ENCODE measurements at regions not wholly inside any gene's neighbourhood (a gene's known extent, or its start where the extent isn't known, plus 50 kb on each side); places are given as distances from the start of the nearest gene placed in this dataset.
"Not testable (repeated sequence)": the region's sequence is repeated elsewhere in the genome, so short reads cannot be mapped to it uniquely, and the experiment has no call there.

DNA sequence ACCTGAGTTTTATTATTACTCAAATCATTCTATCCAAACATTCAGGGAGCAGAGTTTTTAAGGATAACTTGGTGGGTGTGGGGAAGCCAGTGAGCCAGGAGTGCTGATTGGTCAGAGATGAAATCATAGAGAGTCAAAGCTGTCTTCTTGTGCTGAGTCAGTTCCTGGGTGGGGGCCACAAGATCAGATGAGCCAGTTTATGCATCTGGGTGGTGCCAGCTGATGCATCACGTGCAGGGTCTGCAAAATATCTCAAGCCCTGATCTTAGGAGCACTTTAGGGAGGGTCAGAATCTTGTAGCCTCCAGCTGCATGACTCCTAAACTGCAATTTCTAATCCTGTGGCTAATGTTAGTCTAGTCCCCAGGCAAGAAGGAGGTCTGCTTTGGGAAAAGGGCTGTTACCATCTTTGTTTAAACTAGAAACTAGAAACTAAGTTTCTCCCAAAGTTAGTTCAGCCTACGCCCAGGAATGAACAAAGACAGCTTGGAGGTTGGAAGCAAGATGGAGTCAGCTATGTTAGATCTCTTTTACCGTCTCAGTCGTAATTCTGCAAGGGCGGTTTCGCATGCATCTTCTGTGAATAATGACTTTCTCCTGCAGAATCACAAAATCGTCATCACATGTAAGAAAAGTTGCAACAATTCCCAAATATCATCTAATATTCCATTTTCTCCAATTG is 97.5 kb downstream of the ZNF664 start:
- FAIRE-seq; DNase-seq (ENCODE audit: low spot score in 2 of 2): not testable (repeated sequence)

- DNase-seq (ENCODE audit: low spot score in 2 of 2) (no peak), FAIRE-seq (no peak)
Observed at GRCh38 chr12:124071075-124071443, 98.0 kb downstream of the ZNF664 start.

DNA sequence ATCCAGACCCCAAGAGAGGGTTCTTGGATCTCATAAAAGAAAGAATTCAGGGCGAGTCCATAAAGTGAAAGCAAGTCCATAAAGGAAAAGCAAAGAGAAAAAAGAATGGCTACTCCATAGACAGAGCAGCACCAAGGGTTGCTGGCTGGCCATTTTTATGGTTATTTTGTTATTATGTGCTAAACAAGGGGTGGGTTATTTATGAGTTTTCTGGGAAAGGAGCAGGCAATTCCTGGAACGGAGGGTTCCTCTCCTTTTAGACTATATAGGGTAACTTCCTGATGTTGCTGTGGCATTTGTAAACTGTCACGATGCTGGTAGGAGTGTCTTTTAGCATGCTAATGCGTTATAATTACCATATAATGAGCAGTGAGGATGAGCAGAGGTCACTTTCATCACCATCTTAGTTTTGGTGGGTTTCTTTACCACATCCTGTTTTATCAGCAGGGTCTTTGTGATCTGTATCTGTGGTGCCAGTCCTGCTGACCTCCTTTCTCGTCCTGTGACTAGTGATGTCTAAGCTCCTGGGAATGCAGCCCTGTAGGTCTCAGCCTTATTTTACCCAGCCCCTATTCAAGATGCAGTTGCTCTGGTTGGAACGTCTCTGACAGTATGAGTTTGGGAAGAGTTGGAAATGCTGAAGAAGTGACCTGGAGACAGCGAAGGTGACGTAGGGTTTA is 100.5 kb downstream of the ZNF664 start:
- no peak for FAIRE-seq
- DNase-seq (ENCODE audit: low spot score in 2 of 2), result no peak

GRCh38 chr12:124075841-124076240 is 102.8 kb downstream of the ZNF664 start:
- DNase-seq (ENCODE audit: low spot score in 2 of 2) (no peak), FAIRE-seq (no peak)

GRCh38 chr12:124077701-124078100 is 104.7 kb downstream of the ZNF664 start:
- FAIRE-seq, result no peak
- DNase-seq (ENCODE audit: low spot score in 2 of 2), result no peak

DNA sequence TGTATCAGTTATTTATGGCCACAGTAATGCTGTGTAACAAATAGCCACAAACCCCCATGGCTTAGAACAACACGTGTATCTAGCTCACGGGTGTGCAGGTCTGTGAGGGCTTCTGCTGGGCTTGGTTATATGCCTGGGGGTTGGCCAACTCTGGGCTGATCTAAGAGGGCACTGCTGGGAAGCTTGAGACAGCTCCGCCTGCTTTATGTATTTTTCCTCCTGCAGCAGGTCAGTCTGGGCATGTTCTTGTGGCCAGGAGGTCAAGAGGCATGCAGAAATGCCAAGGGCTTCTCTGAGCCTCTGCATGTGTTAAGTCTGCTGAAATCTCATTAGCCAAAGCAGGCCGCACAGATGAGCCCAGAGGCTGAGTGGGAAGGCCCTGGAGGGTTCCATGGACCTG is 105.8 kb downstream of the ZNF664 start:
- FAIRE-seq (no peak), DNase-seq (ENCODE audit: low spot score in 2 of 2) (no peak)

GRCh38 chr12:124080649-124081048 is 107.6 kb downstream of the ZNF664 start:
- DNase-seq (ENCODE audit: low spot score in 2 of 2) (no peak), FAIRE-seq (no peak)

DNA sequence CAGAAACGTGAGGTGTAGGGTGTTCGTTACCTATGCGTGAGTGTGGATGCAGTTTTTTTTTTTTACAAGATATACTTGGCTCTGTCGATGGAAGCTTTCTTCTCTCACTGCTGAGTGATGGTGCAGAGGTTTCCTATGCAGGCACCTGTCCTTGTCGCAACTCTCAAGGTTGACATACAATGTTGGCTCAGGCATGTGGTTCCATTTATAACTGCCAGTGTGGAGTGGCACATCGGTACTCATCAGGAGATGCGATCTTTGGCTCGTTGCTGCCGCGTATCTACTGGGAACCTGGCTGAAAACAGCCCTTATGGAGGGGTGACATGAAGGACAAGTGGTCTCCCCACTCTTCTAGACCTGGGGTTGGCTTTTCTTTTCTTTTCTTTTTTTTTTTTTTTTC is 109.0 kb downstream of the ZNF664 start:
- no peak for DNase-seq (ENCODE audit: low spot score in 2 of 2)
- FAIRE-seq, result no peak

DNA sequence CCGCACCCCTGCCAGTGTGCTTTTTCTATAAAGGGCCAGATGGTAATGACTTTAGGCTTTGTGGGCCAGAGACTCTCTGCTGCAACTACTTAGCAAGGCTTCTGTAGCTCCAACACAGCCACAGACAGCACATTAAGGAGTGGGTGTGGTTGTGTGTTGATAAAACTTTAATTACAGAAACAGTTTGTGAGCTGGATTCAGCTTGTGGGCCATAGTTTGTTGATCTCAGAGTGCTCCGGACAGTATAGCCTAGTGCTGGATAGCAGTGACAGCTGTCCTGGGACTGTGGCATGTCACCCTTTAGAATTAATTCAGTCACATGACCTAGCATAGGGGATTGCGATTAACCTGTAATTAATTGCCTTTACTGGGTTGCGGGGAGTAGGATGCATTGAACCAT is 109.7 kb downstream of the ZNF664 start:
- FAIRE-seq, result no peak
- no peak for DNase-seq (ENCODE audit: low spot score in 2 of 2)

DNA sequence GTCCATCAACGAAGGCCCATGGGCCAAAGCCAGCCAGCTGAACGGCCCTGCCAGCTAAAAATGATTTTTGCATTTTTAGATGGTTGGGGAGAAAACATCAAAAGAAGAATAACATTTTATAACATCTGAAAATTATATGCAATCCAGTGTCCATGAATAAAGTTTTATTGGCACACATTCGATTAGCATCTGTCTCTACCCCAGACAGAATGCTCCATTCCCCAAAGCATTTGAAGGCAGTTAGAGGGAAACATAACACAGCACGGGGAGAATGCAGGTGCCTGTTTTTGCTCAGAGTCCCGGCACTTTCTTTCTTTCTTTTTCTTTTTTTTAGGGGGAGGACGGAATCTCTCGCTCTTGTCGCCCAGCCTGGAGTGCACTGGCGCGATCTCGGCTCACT is 110.7 kb downstream of the ZNF664 start:
- no peak for DNase-seq (ENCODE audit: low spot score in 2 of 2)
- FAIRE-seq, result no peak

DNA sequence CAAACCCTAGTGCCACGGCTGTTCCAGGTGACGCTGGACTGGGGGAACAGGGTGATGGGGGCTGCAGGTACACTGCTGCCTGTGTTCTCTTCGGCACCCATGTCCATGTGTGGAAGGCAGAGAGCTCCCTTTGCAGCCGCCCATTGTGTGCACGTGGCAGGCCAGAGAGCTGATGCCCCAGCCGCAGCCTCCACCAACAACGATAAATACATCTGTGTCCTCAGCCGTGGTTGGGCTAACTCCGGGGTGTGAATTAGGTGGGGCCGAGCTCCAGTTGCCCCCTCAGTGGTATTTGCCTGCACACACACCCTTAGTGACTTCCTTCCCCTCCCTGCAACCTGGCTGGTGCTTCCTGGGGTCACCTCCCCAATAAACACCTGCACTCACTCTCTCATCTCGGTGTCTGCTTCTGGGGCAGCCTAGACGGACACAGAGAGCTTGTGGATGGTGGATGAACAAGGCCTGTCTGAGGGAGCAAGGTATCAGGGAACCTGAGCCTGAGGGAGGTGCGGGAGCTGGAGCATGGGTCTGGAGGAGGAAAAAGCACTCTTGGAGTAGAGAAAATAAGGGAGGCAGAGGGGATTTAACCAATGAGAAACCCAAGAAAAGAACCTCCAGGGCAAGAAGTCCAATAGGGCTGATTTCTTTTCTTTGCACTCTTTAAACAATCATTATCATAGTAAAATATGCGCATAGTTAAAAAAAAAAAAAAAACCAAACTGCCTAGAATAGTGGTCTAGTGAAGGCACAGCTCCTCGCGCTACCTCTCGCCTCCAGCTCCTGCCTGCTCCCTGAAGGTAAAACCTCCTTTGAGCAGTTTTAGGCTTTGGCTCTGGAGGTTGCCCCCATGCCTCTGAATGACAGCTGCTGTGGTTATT is 112.6 kb downstream of the ZNF664 start:
- FAIRE-seq (no peak), DNase-seq (ENCODE audit: low spot score in 2 of 2) (no peak)

DNA sequence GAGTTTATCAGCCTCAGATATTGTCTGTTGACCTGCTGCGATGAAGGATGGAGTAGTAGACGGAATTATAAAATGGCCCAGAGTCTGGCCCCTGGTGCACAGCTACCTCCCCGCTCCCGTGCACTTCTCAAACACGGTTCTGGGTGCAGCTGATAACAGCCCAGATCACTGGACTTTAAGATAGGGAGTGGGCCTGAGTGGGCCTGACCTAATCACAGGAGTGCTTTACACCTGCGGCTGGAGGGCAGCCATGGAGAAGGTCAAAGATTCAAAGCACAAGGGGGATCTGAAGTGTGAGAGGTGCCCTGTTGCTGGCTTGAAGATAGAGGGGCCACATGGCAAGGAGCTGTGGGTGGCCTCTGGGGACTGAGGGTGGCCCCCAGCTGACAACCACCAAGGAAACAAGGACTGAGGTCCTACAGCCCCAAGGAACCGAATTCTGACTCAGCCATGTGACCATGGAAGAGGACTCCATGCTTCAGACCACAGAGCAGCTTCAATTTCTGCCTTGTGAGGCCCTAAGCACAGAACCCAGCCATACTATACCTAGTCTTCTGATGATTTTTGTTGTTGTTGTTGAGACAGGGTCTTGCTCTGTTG is 113.4 kb downstream of the ZNF664 start:
- FAIRE-seq, result no peak
- DNase-seq (ENCODE audit: low spot score in 2 of 2), result no peak

GRCh38 chr12:124087266-124088051 is 114.4 kb downstream of the ZNF664 start:
- DNase-seq (ENCODE audit: low spot score in 2 of 2), result no peak
- no peak for FAIRE-seq

DNA sequence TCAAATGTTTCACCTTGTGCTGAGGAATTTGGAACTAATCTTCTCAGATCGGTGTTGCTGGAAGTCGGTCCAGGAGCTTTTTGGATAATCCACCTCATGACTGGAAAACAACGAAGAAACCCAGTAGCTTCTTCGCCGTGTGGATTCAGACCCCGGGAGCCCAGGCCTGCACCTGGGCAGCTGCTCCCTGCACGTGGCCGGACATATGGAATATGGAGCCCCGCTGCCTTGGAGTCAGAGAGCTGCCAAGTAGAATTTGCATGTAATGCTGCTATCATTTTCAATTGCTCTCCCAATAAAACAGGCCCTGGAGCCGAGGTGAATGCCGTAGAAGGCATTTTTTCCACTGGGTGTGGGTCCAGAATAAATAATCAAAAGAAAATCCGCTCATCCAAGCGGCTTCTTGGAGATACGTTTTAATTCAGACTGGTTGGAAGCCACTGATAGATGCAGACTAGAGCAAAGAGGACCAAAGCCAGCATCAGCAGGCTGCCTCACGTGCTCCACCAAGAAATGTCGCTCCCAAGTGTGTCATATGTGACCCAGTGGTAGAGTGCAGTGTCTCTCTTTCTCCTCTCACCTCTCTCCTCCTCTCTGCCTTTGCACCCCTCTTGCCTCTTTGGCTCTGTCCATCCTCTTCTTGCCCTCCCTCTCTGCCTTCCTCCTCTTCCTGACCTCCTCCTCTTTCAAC is 115.3 kb downstream of the ZNF664 start:
- DNase-seq (ENCODE audit: low spot score in 2 of 2), result no peak
- FAIRE-seq, result no peak

GRCh38 chr12:124089181-124089914 is 116.3 kb downstream of the ZNF664 start:
- DNase-seq (ENCODE audit: low spot score in 2 of 2); FAIRE-seq: not testable (repeated sequence)

DNA sequence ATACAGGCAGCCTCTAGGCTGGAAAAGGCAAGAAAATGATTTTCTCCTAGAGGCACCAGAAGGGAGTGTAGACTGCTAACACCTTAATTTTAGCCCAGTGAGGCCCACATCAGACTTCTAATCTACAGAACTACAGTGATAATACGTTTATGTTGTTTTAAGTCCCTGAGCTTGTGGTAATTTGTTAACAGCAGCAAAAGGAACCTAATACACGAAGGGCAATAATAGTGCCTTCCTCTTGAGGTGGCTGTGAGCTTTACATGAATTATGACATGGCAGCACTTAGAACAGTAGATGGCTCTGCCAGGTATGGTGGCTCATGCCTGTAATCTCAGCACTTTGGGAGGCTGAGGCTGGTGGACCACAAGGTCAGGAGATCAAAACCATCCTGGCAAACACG is 118.8 kb downstream of the ZNF664 start:
- FAIRE-seq (no peak), DNase-seq (ENCODE audit: low spot score in 2 of 2) (no peak)

GRCh38 chr12:124092532-124092931 is 119.5 kb downstream of the ZNF664 start:
- FAIRE-seq; DNase-seq (ENCODE audit: low spot score in 2 of 2): not testable (repeated sequence)

GRCh38 chr12:124093297-124093696 is 120.3 kb downstream of the ZNF664 start:
- DNase-seq (ENCODE audit: low spot score in 2 of 2) (no peak), FAIRE-seq (no peak)

DNA sequence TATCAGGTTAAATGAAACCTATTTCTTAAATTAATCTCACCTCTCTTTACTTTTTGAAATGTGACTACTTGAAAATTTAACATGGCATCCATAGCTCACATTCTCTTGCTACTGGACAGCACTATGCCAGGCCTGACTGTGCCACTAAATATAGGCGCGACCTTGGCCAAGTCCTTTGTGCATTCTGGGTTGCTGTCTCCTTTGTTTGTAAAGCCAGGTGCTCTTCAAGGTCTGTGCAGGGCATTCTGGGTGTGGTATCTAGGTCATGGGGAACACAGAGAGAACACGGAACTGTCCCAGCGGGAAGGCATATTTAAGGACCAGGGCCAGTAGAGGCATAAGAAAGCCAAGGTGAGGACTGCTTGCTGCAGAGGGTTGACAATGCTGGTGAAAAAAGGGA is 121.2 kb downstream of the ZNF664 start:
- no peak for FAIRE-seq

More for the DNA sequence above, 121.2 kb downstream of the ZNF664 start:
- no peak for DNase-seq (ENCODE audit: low spot score in 2 of 2)

Measured in frontal cortex (tissue), 3 donors.